GM12891 (cell line): ENCODE measurements at regions not wholly inside any gene's neighbourhood (a gene's known extent, or its start where the extent isn't known, plus 50 kb on each side); places are given as distances from the start of the nearest gene placed in this dataset.

Source experiments
- POLR2A ChIP-seq: IDR thresholded peaks from 2 replicates; pipeline ENCODE4 v1.6.1; 2011; ENCODE audit warnings: low read depth, low read length, control low read depth
- POLR2AphosphoS5 ChIP-seq: IDR thresholded peaks from 2 replicates; pipeline ENCODE4 v1.6.1; 2011; ENCODE audit warnings: low read depth, low read length, control low read depth
- TAF1 ChIP-seq: IDR thresholded peaks from 2 replicates; pipeline ENCODE4 v1.6.1; 2011; ENCODE audit warnings: low read depth, low read length, control low read depth

GRCh38 chr4:10354225-10354624 lies 103.0 kb downstream of the ZNF518B start:
- TF ChIP-seq POLR2A (no peak), TAF1 (no peak), POLR2AphosphoS5 (no peak)
